ENCODE measurements at regions not wholly inside any gene's neighbourhood (a gene's known extent, or its start where the extent isn't known, plus 50 kb on each side); places are given as distances from the start of the nearest gene placed in this dataset.
"Not testable (repeated sequence)": the region's sequence is repeated elsewhere in the genome, so short reads cannot be mapped to it uniquely, and the experiment has no call there.

- no CpG with 5 or more reads among the region's 14 CpGs for WGBS (ENCODE audit: extremely low coverage, insufficient coverage, insufficient read length)
- not testable (repeated sequence) for H3K27me3 ChIP-seq (ENCODE audit: insufficient read depth, low read length); H3K9ac ChIP-seq (ENCODE audit: low read length); H3K4me2 ChIP-seq (ENCODE audit: low read length); H3K14ac ChIP-seq (ENCODE audit: low read length); H3K4me1 ChIP-seq (ENCODE audit: control insufficient read depth in 1 of 2, insufficient read depth in 2 of 2, low read length in 2 of 2); H2BK120ac ChIP-seq (ENCODE audit: insufficient read depth, low read length, poor library complexity); H4K12ac ChIP-seq (ENCODE audit: low read depth, low read length); H3K9me3 ChIP-seq (ENCODE audit: insufficient read depth, low read depth, low read length); H3K36me3 ChIP-seq (ENCODE audit: control insufficient read depth in 1 of 2, insufficient read depth in 2 of 2, low read length in 2 of 2); H3K4ac ChIP-seq (ENCODE audit: low read depth, low read length); H2AFZ ChIP-seq (ENCODE audit: insufficient read depth, low read length, poor library complexity); H2BK5ac ChIP-seq (ENCODE audit: low read depth, low read length, poor library complexity); H4K8ac ChIP-seq (ENCODE audit: low read depth, low read length); H3K79me2 ChIP-seq (ENCODE audit: control insufficient read depth, insufficient read depth, low read length, poor library complexity); DNase-seq; H3K23ac ChIP-seq (ENCODE audit: low read length); H2AK5ac ChIP-seq (ENCODE audit: low read length); H3K27ac ChIP-seq (ENCODE audit: low read depth, low read length); H2BK12ac ChIP-seq (ENCODE audit: low read length); H3K18ac ChIP-seq (ENCODE audit: low read length); H3K79me1 ChIP-seq (ENCODE audit: low read length); H4K91ac ChIP-seq (ENCODE audit: low read depth, low read length); H3K4me3 ChIP-seq (ENCODE audit: low read depth, low read length)
Measured at GRCh38 chr16:5203675-5204074, 106.1 kb upstream of the EEF2KMT start.

- no peak overlapping the region for H3K4me2 ChIP-seq (ENCODE audit: low read length)
- no peaks in the 10 kb centered on the region for H3K27me3 ChIP-seq (ENCODE audit: insufficient read depth, low read length)
- no peak overlapping the region for H3K27ac ChIP-seq (ENCODE audit: low read depth, low read length)
- H3K4me1 ChIP-seq (ENCODE audit: control insufficient read depth in 1 of 2, insufficient read depth in 2 of 2, low read length in 2 of 2) = no peaks in the 10 kb centered on the region
- H3K9ac ChIP-seq (ENCODE audit: low read length) = no peak overlapping the region
- no peak overlapping the region for H3K4ac ChIP-seq (ENCODE audit: low read depth, low read length)
- no peak overlapping the region for H2BK5ac ChIP-seq (ENCODE audit: low read depth, low read length, poor library complexity)
- H2BK12ac ChIP-seq (ENCODE audit: low read length) = no peak overlapping the region
- H2AFZ ChIP-seq (ENCODE audit: insufficient read depth, low read length, poor library complexity) = no peak overlapping the region
- H4K91ac ChIP-seq (ENCODE audit: low read depth, low read length) = no peak overlapping the region
- H4K8ac ChIP-seq (ENCODE audit: low read depth, low read length) = no peak overlapping the region
- no peak overlapping the region for H3K14ac ChIP-seq (ENCODE audit: low read length)
- H3K79me1 ChIP-seq (ENCODE audit: low read length) = no peaks in the 10 kb centered on the region
- no peaks in the 10 kb centered on the region for H3K36me3 ChIP-seq (ENCODE audit: control insufficient read depth in 1 of 2, insufficient read depth in 2 of 2, low read length in 2 of 2)
- no peak overlapping the region for H3K18ac ChIP-seq (ENCODE audit: low read length)
- no peak for DNase-seq
- no peaks in the 10 kb centered on the region for H3K9me3 ChIP-seq (ENCODE audit: insufficient read depth, low read depth, low read length)
- H2BK120ac ChIP-seq (ENCODE audit: insufficient read depth, low read length, poor library complexity) = no peak overlapping the region
- H2AK5ac ChIP-seq (ENCODE audit: low read length) = no peak overlapping the region
- no peak overlapping the region for H4K12ac ChIP-seq (ENCODE audit: low read depth, low read length)
- H3K79me2 ChIP-seq (ENCODE audit: control insufficient read depth, insufficient read depth, low read length, poor library complexity) = no peaks in the 10 kb centered on the region
- H3K23ac ChIP-seq (ENCODE audit: low read length) = no peak overlapping the region
- no peak overlapping the region for H3K4me3 ChIP-seq (ENCODE audit: low read depth, low read length)
Measured at GRCh38 chr16:5200123-5200522, 102.5 kb upstream of the EEF2KMT start.

GRCh38 chr16:5196204-5196603 is 98.6 kb upstream of the EEF2KMT start:
- no peak overlapping the region for H4K12ac ChIP-seq (ENCODE audit: low read depth, low read length)
- H3K23ac ChIP-seq (ENCODE audit: low read length) = no peak overlapping the region
- no peak overlapping the region for H3K4me2 ChIP-seq (ENCODE audit: low read length)
- no CpG with 5 or more reads among the region's 3 CpGs for WGBS (ENCODE audit: extremely low coverage, insufficient coverage, insufficient read length)
- H3K27ac ChIP-seq (ENCODE audit: low read depth, low read length) = no peak overlapping the region
- H2BK5ac ChIP-seq (ENCODE audit: low read depth, low read length, poor library complexity) = no peak overlapping the region
- no peak overlapping the region for H2AFZ ChIP-seq (ENCODE audit: insufficient read depth, low read length, poor library complexity)
- no peak overlapping the region for H2BK120ac ChIP-seq (ENCODE audit: insufficient read depth, low read length, poor library complexity)
- no peak overlapping the region for H4K8ac ChIP-seq (ENCODE audit: low read depth, low read length)
- no peak overlapping the region for H3K4ac ChIP-seq (ENCODE audit: low read depth, low read length)
- no peaks in the 10 kb centered on the region for H3K79me1 ChIP-seq (ENCODE audit: low read length)
- H2AK5ac ChIP-seq (ENCODE audit: low read length) = no peak overlapping the region
- no peak overlapping the region for H4K91ac ChIP-seq (ENCODE audit: low read depth, low read length)
- DNase-seq = no peak
- no peaks in the 10 kb centered on the region for H3K4me1 ChIP-seq (ENCODE audit: control insufficient read depth in 1 of 2, insufficient read depth in 2 of 2, low read length in 2 of 2)
- no peak overlapping the region for H3K14ac ChIP-seq (ENCODE audit: low read length)
- H3K79me2 ChIP-seq (ENCODE audit: control insufficient read depth, insufficient read depth, low read length, poor library complexity) = no peaks in the 10 kb centered on the region
- H3K9me3 ChIP-seq (ENCODE audit: insufficient read depth, low read depth, low read length) = no peaks in the 10 kb centered on the region
- H3K4me3 ChIP-seq (ENCODE audit: low read depth, low read length) = no peak overlapping the region
- no peak overlapping the region for H3K18ac ChIP-seq (ENCODE audit: low read length)
- H3K27me3 ChIP-seq (ENCODE audit: insufficient read depth, low read length) = no peaks in the 10 kb centered on the region
- no peaks in the 10 kb centered on the region for H3K36me3 ChIP-seq (ENCODE audit: control insufficient read depth in 1 of 2, insufficient read depth in 2 of 2, low read length in 2 of 2)
- H3K9ac ChIP-seq (ENCODE audit: low read length) = no peak overlapping the region
- no peak overlapping the region for H2BK12ac ChIP-seq (ENCODE audit: low read length)

GRCh38 chr16:5193861-5194260 is 96.3 kb upstream of the EEF2KMT start:
- Histone ChIP-seq H3K9ac (ENCODE audit: low read length) (no peak overlapping the region), H2AFZ (ENCODE audit: insufficient read depth, low read length, poor library complexity) (no peak overlapping the region), H2AK5ac (ENCODE audit: low read length) (no peak overlapping the region), H3K4ac (ENCODE audit: low read depth, low read length) (no peak overlapping the region), H3K27ac (ENCODE audit: low read depth, low read length) (no peak overlapping the region), H2BK12ac (ENCODE audit: low read length) (no peak overlapping the region), H3K4me1 (ENCODE audit: control insufficient read depth in 1 of 2, insufficient read depth in 2 of 2, low read length in 2 of 2) (no peaks in the 10 kb centered on the region), H3K79me1 (ENCODE audit: low read length) (no peaks in the 10 kb centered on the region), H4K12ac (ENCODE audit: low read depth, low read length) (no peak overlapping the region), H3K27me3 (ENCODE audit: insufficient read depth, low read length) (no peaks in the 10 kb centered on the region), H3K9me3 (ENCODE audit: insufficient read depth, low read depth, low read length) (no peaks in the 10 kb centered on the region), H3K23ac (ENCODE audit: low read length) (no peak overlapping the region), H3K18ac (ENCODE audit: low read length) (no peak overlapping the region), H4K91ac (ENCODE audit: low read depth, low read length) (no peak overlapping the region), H3K4me2 (ENCODE audit: low read length) (no peak overlapping the region), H3K36me3 (ENCODE audit: control insufficient read depth in 1 of 2, insufficient read depth in 2 of 2, low read length in 2 of 2) (no peaks in the 10 kb centered on the region), H2BK120ac (ENCODE audit: insufficient read depth, low read length, poor library complexity) (no peak overlapping the region), H3K4me3 (ENCODE audit: low read depth, low read length) (no peak overlapping the region), H2BK5ac (ENCODE audit: low read depth, low read length, poor library complexity) (no peak overlapping the region), H3K14ac (ENCODE audit: low read length) (no peak overlapping the region), H4K8ac (ENCODE audit: low read depth, low read length) (no peak overlapping the region), H3K79me2 (ENCODE audit: control insufficient read depth, insufficient read depth, low read length, poor library complexity) (no peaks in the 10 kb centered on the region)
- DNase-seq = no peak
- no CpG with 5 or more reads among the region's 11 CpGs for WGBS (ENCODE audit: extremely low coverage, insufficient coverage, insufficient read length)

GRCh38 chr16:5188989-5189352 is 91.4 kb upstream of the EEF2KMT start:
- Histone ChIP-seq H4K91ac (ENCODE audit: low read depth, low read length) (no peak overlapping the region), H3K4ac (ENCODE audit: low read depth, low read length) (no peak overlapping the region), H3K79me1 (ENCODE audit: low read length) (peaks cover 1% of the 10 kb centered on the region), H2BK120ac (ENCODE audit: insufficient read depth, low read length, poor library complexity) (no peak overlapping the region), H3K14ac (ENCODE audit: low read length) (no peak overlapping the region), H2AFZ (ENCODE audit: insufficient read depth, low read length, poor library complexity) (no peak overlapping the region), H3K23ac (ENCODE audit: low read length) (no peak overlapping the region), H3K27ac (ENCODE audit: low read depth, low read length) (no peak overlapping the region), H3K4me3 (ENCODE audit: low read depth, low read length) (no peak overlapping the region), H3K4me2 (ENCODE audit: low read length) (no peak overlapping the region), H2BK5ac (ENCODE audit: low read depth, low read length, poor library complexity) (no peak overlapping the region), H3K18ac (ENCODE audit: low read length) (no peak overlapping the region), H3K9ac (ENCODE audit: low read length) (no peak overlapping the region), H2AK5ac (ENCODE audit: low read length) (no peak overlapping the region), H4K8ac (ENCODE audit: low read depth, low read length) (no peak overlapping the region), H3K79me2 (ENCODE audit: control insufficient read depth, insufficient read depth, low read length, poor library complexity) (no peaks in the 10 kb centered on the region), H3K9me3 (ENCODE audit: insufficient read depth, low read depth, low read length) (peaks cover 1% of the 10 kb centered on the region), H3K4me1 (ENCODE audit: control insufficient read depth in 1 of 2, insufficient read depth in 2 of 2, low read length in 2 of 2) (peaks cover 3 to 5% of the 10 kb centered on the region in 2 experiments), H3K27me3 (ENCODE audit: insufficient read depth, low read length) (no peaks in the 10 kb centered on the region), H3K36me3 (ENCODE audit: control insufficient read depth in 1 of 2, insufficient read depth in 2 of 2, low read length in 2 of 2) (no peaks in the 10 kb centered on the region), H4K12ac (ENCODE audit: low read depth, low read length) (no peak overlapping the region), H2BK12ac (ENCODE audit: low read length) (no peak overlapping the region)
- WGBS (ENCODE audit: extremely low coverage, insufficient coverage, insufficient read length) = no CpG with 5 or more reads among the region's 1 CpG
- DNase-seq = no peak
